SK-N-SH treated with all-trans-retinoic acid at 6 μM for 48 hours (cell line): ENCODE measurements at regions not wholly inside any gene's neighbourhood (a gene's known extent, or its start where the extent isn't known, plus 50 kb on each side); places are given as distances from the start of the nearest gene placed in this dataset.

Experiments used
- ATAC-seq: fragments of 200-7000 bp; cut with Tn5 transposase; 3 replicates; pipeline ENCODE4 v1.9.1; 2020; ENCODE audit warnings: mild to moderate bottlenecking, moderate library complexity
- ARNTL ChIP-seq: fragments of 450-650 bp; formaldehyde crosslinking; IDR thresholded peaks from 2 replicates; pipeline ENCODE4 v1.5.0; 2020; ENCODE audit warnings: low read depth, mild to moderate bottlenecking, moderate library complexity, borderline replicate concordance
- BACH2 ChIP-seq: fragments of 250-450 bp; sonication (Bioruptor Pico); IDR thresholded peaks from 2 replicates; pipeline ENCODE4 v1.9.0; 2021; ENCODE audit warnings: mild to moderate bottlenecking, borderline replicate concordance
- CSDC2 ChIP-seq: fragments of 250-450 bp; sonication (Bioruptor Pico); IDR thresholded peaks from 2 replicates; pipeline ENCODE4 v1.5.0; 2020; ENCODE audit warnings: mild to moderate bottlenecking, moderate library complexity
- ESRRG ChIP-seq: fragments of 250-450 bp; sonication (Bioruptor Pico); IDR thresholded peaks from 2 replicates; pipeline ENCODE4 v1.6.1; 2021; ENCODE audit warnings: mild to moderate bottlenecking
- GLIS3 ChIP-seq: fragments of 250-450 bp; sonication (Bioruptor Pico); IDR thresholded peaks from 2 replicates; pipeline ENCODE4 v1.5.0; 2020; ENCODE audit warnings: mild to moderate bottlenecking, moderate library complexity
- ISL1 ChIP-seq: fragments of 250-450 bp; sonication (Bioruptor Pico); IDR thresholded peaks from 2 replicates; pipeline ENCODE4 v2.1.2; 2022; ENCODE audit warnings: mild to moderate bottlenecking, moderate library complexity
- OSR1 ChIP-seq: fragments of 250-450 bp; sonication (Bioruptor Pico); IDR thresholded peaks from 2 replicates; pipeline ENCODE4 v1.8.0; 2022; ENCODE audit warnings: moderate library complexity, mild to moderate bottlenecking, inconsistent platforms
- PATZ1 ChIP-seq: fragments of 250-450 bp; sonication (Bioruptor Pico); IDR thresholded peaks from 2 replicates; pipeline ENCODE4 v1.8.0; 2020; ENCODE audit warnings: mild to moderate bottlenecking, moderate library complexity, borderline replicate concordance
- POU6F1 ChIP-seq: fragments of 250-450 bp; sonication (Bioruptor Pico); IDR thresholded peaks from 2 replicates; pipeline ENCODE4 v1.8.0; 2021; ENCODE audit warnings: low read depth, mild to moderate bottlenecking, moderate library complexity, borderline replicate concordance
- PPARA ChIP-seq: fragments of 250-450 bp; sonication (Bioruptor Pico); IDR thresholded peaks from 2 replicates; pipeline ENCODE4 v1.5.0; 2020; ENCODE audit warnings: mild to moderate bottlenecking, borderline replicate concordance
- RARB ChIP-seq: fragments of 250-450 bp; sonication (Bioruptor Pico); IDR thresholded peaks from 2 replicates; pipeline ENCODE4 v1.8.0; 2021; ENCODE audit warnings: mild to moderate bottlenecking, moderate library complexity
- SNAI2 ChIP-seq: fragments of 250-450 bp; sonication (Bioruptor Pico); IDR thresholded peaks from 2 replicates; pipeline ENCODE4 v1.5.0; 2020; ENCODE audit warnings: mild to moderate bottlenecking, moderate library complexity
- TCF4 ChIP-seq: fragments of 250-450 bp; sonication (Bioruptor Pico); IDR thresholded peaks from 2 replicates; pipeline ENCODE4 v1.8.0; 2021; ENCODE audit warnings: mild to moderate bottlenecking, moderate library complexity, borderline replicate concordance
- TOX ChIP-seq: fragments of 250-450 bp; sonication (Bioruptor Pico); IDR thresholded peaks from 2 replicates; pipeline ENCODE4 v1.8.0; 2021; ENCODE audit warnings: mild to moderate bottlenecking, moderate library complexity, borderline replicate concordance
- ZC3H10 ChIP-seq: fragments of 250-450 bp; sonication (Bioruptor Pico); IDR thresholded peaks from 2 replicates; pipeline ENCODE4 v1.5.1; 2021; ENCODE audit warnings: mild to moderate bottlenecking, moderate library complexity
- ZFP3 ChIP-seq: fragments of 250-450 bp; sonication (Bioruptor Pico); IDR thresholded peaks from 2 replicates; pipeline ENCODE4 v1.5.0; 2020; ENCODE audit warnings: mild to moderate bottlenecking, moderate library complexity
- ZFP30 ChIP-seq: fragments of 450-650 bp; formaldehyde crosslinking; IDR thresholded peaks from 2 replicates; pipeline ENCODE4 v1.5.0; 2022; ENCODE audit warnings: mild to moderate bottlenecking, moderate library complexity
- ZNF565 ChIP-seq: fragments of 450-650 bp; formaldehyde crosslinking; conservative IDR thresholded peaks from 2 replicates; pipeline ENCODE4 v1.5.0; 2020; ENCODE audit warnings: low read depth, mild to moderate bottlenecking, moderate library complexity
- ZNF70 ChIP-seq: fragments of 450-650 bp; formaldehyde crosslinking; IDR thresholded peaks from 2 replicates; pipeline ENCODE4 v1.5.0; 2020; ENCODE audit warnings: mild to moderate bottlenecking, moderate library complexity
- ZNF8 ChIP-seq: fragments of 450-650 bp; formaldehyde crosslinking; IDR thresholded peaks from 2 replicates; pipeline ENCODE4 v1.5.0; 2020; ENCODE audit warnings: mild to moderate bottlenecking, moderate library complexity
- TF ChIP-seq, protein P1 (sequence below): fragments of 250-450 bp; sonication (Bioruptor Pico); IDR thresholded peaks from 2 replicates; pipeline ENCODE4 v1.5.0; 2020; ENCODE audit warnings: mild to moderate bottlenecking, moderate library complexity

- no peak for ATAC-seq
- TF ChIP-seq PPARA (CRISPR knock-in tag), result no peak
These were observed 431.8 kb upstream of the HSF2 start for GRCh38 chr6:121967631-121968030.

DNA sequence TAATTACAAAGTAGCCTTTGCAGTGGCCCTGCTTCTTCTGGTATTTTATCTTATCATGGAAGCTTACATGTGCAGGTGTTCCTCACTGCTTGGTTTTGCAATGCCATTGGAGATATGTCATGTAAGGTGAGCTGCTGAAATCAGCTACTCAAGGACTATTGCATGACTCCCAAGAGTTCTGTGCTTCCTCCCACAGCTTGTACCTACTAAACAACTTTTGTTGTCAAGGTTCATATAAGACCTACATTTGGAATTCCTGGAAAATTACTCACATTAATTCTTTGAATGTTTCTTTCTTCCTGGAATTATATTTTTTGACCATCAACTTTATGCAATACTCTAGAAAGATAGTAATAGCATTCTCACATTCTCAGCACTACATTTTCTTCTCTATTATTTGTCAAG, 427.5 kb upstream of the HSF2 start:
- TF ChIP-seq SNAI2 (CRISPR knock-in tag), result no peak
- TF ChIP-seq POU6F1 (CRISPR knock-in tag), result no peak
- TF ChIP-seq ZNF565 (CRISPR knock-in tag), result no peak
- no peak for TF ChIP-seq PPARA (CRISPR knock-in tag)
- no peak for TF ChIP-seq PATZ1 (CRISPR knock-in tag)
- TF ChIP-seq OSR1 (CRISPR knock-in tag), result no peak
- TF ChIP-seq ZFP30 (CRISPR knock-in tag), result no peak
- TF ChIP-seq, protein P1, sequence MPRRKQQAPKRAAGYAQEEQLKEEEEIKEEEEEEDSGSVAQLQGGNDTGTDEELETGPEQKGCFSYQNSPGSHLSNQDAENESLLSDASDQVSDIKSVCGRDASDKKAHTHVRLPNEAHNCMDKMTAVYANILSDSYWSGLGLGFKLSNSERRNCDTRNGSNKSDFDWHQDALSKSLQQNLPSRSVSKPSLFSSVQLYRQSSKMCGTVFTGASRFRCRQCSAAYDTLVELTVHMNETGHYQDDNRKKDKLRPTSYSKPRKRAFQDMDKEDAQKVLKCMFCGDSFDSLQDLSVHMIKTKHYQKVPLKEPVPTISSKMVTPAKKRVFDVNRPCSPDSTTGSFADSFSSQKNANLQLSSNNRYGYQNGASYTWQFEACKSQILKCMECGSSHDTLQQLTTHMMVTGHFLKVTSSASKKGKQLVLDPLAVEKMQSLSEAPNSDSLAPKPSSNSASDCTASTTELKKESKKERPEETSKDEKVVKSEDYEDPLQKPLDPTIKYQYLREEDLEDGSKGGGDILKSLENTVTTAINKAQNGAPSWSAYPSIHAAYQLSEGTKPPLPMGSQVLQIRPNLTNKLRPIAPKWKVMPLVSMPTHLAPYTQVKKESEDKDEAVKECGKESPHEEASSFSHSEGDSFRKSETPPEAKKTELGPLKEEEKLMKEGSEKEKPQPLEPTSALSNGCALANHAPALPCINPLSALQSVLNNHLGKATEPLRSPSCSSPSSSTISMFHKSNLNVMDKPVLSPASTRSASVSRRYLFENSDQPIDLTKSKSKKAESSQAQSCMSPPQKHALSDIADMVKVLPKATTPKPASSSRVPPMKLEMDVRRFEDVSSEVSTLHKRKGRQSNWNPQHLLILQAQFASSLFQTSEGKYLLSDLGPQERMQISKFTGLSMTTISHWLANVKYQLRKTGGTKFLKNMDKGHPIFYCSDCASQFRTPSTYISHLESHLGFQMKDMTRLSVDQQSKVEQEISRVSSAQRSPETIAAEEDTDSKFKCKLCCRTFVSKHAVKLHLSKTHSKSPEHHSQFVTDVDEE, result no peak
- no peak for TF ChIP-seq ZNF8 (CRISPR knock-in tag)
- TF ChIP-seq ARNTL (CRISPR knock-in tag), result no peak
- no peak for TF ChIP-seq CSDC2 (CRISPR knock-in tag)
- no peak for TF ChIP-seq ZFP3 (CRISPR knock-in tag)
- no peak for TF ChIP-seq RARB (CRISPR knock-in tag)
- TF ChIP-seq TCF4 (CRISPR knock-in tag), result no peak
- TF ChIP-seq ZNF70 (CRISPR knock-in tag), result no peak
- no peak for TF ChIP-seq ESRRG (CRISPR knock-in tag)
- no peak for TF ChIP-seq ISL1 (CRISPR knock-in tag)
- TF ChIP-seq BACH2 (CRISPR knock-in tag), result no peak
- no peak for TF ChIP-seq GLIS3 (CRISPR knock-in tag)
- TF ChIP-seq TOX (CRISPR knock-in tag), result no peak
- TF ChIP-seq, all 23 proteins: peak for 0
- peak; percentile 42; the same call in 2 of the 3 replicates for ATAC-seq

DNA sequence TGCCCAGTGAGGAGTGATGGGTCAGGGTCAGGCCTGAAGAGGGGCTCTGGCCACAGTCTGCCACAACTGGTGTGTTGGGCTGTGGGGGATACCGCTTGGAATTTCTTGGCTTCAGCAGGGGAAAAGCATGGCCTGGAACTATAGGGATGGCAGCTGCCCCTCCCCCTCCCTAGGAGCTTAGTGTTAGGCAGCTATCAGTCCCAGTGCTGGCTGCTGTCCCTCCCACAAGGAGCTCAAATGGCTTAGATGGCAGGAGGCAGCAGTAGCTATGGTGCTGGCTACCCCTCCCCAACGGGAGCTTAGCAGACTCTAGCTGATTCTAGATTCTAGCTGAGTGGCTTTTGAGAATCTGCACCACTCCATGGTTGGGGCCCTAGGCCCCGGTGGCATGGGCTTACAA, 414.5 kb upstream of the HSF2 start:
- no peak for TF ChIP-seq ZFP3 (CRISPR knock-in tag)
- TF ChIP-seq TCF4 (CRISPR knock-in tag), result no peak
- no peak for TF ChIP-seq ZC3H10 (CRISPR knock-in tag)
- TF ChIP-seq ZNF70 (CRISPR knock-in tag), result no peak
- TF ChIP-seq, protein P1, result no peak
- TF ChIP-seq RARB (CRISPR knock-in tag), result no peak
- TF ChIP-seq, all 23 proteins: peak for 0
- no peak for ATAC-seq
